GM11168 (cell line): ENCODE measurements at regions not wholly inside any gene's neighbourhood (a gene's known extent, or its start where the extent isn't known, plus 50 kb on each side); places are given as distances from the start of the nearest gene placed in this dataset.

Experiments used
- in situ Hi-C: fragments of 300-500 bp; cut with MboI; formaldehyde crosslinking; loops from one replicate; pipeline ENCODE4 v1.12.0; 2022; ENCODE audit warnings: low sequenced_read_pairs; ENCODE audit not compliant: unreplicated experiment

DNA sequence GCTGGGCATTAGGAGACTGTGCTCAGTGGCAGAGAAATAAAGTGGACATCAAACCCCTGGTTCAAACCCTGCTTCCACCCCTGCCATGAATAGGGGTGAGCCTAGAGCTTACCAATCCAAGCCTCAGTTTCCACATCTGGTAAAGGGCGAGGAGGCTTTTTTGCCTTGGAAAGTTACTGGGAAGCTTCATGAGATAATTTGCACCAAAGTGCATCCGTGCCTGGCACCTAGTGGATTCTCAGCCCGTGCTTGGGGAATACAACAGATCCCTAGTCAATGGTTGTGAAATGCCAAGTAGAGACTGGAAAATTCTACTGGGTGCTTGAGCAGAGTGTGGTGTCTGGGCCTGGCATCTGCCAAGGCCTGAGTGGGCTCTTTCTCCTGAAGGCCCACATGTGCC, 158.7 kb upstream of the ZMIZ1 start:
- in situ Hi-C loops, result no loop called here

GRCh38 chr10:78910476-78910875, 158.3 kb upstream of the ZMIZ1 start:
- in situ Hi-C loops, result no loop called here

DNA sequence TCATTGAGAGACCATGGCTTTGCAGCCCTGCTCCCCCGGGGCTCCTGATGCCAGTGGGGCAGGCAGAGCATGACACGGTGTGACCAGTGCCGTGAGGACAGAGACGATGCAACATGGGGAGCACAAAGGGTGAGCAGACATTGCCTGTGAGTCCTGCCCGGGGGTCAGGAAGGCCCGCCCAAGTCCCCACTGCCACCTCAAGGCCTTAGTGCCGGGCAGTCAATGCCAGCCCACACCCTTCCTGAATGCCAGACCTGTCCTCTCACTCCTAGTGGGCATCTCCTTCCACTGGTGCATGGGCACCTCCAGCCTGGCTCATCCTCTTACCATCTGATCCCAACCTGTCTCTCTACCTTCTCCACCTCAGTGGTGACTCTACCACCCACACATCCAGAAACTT, 157.9 kb upstream of the ZMIZ1 start:
- in situ Hi-C loops, result no loop called here

DNA sequence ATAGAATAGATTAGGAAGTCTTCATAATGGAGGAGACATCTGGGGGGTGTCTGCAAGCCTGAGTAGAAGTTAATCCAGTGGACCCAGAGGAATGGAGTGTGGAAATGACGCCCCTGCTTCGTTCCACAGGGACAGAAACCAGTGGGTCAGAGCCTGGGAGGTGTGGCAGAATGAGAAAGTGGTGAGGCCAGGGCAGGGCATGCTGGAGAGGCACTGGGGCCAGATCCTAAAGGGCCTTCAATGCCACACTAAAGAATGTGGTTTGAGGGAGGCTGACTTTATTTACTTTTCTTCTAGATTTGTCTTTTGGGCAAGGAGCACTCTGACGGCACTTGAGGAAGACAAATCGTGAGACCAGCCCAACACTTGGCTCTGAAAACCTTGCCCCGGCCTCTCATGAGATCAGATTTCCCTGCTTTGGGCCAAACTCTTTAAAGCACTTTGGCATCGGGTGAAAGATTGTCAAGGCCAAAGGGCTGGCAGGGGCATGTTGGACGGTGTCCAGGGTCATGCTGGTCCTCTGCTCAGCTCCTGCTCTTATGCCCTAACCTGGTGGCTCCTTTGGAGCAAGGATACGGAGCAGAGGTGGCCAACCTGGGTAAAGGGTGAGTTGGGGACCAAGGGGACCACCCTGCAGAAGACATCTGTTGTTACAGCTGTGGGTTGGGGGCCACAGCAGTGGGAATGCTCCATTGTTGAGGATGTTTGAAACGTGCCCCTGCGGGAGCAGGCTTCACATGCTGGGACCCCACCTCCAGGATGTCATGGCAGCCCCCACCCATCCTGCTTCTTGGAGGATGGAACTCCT, 157.0 kb upstream of the ZMIZ1 start:
- in situ Hi-C loops, result no loop called here

DNA sequence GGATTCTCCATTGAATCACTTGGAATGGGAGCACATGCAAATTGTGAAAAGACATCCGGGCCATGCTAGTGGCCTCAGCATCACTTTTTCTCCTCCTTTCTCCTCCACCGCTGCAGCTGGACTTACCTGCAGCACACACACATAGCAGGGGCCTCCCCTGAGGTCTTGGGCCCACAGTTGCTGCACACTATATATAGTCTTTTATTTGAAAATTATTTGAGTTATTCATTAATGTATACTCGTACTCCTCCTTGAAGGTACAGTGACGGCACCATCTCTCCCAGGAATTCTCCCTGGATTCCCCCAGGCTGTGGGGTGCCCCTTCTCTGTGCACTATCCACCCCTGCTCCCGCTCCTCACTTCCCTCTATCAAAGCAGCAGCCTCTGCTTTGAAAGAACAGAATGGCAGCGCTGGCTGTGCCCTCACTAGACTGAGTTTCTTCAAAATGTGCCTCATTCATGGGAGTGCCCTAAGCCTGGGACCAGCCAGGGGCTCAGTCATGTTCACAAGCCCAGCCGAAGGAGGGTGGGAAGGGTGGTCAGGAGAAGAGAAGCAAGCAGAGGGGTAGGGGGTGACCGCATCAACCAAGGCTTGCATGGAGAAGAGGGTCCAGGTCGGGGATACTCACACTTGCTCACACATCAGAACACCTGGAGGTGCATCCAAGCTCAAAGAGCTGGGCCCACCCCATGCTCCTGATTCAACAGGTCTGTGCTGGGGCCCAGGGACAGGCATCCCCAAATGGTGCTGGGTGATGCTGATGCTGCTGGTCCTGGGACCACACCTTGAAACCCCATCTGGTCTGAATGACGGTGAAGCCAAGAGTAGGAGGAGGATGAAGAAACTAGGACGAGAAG, 156.2 kb upstream of the ZMIZ1 start:
- in situ Hi-C loops, result no loop called here

DNA sequence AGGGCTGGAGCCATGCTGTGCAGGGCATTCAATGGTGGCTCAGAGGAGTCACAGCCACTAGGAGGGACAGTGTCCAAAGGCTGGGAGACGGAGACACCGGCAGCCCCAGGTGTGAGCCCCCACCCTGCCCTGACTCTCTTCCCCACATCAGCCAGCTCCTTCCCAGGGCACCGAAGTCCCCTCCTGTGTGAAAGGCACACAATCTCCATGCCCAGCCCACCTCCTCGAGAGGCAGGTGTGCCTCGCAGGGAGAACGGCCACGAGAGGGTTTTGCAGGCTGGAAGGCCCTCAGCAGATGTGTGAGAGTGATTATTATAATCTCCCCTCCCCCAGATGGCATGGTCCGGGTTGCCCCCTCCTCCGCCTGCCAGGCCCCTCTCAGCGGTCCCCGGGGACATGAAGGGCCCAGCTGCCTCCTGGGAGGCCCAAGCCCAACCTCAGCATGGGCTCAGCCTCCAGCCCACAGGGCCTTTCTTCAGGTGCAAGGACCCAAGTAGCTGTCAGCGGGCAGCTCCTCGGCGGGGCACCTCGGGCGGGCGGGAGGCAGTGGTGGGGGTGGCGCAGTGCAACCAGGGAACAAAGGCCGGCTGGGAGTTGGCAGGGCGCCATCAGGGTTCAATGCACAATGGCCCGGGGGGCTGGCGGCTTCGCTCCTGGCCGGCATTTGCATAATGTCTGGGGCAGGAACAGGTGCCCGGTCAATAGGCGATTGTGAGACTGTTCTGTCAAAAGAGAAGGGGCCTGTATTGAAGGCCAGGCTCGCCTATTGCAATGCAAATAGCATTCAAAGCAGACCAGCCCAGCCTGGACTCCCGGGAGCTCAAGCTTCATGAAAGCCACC, 155.3 kb upstream of the ZMIZ1 start:
- in situ Hi-C loops, result no loop called here

GRCh38 chr10:78914060-78914378, 154.7 kb upstream of the ZMIZ1 start:
- in situ Hi-C loops, result no loop called here

- in situ Hi-C loops, result no loop called here
Measured at GRCh38 chr10:78914502-78915189, 154.1 kb upstream of the ZMIZ1 start.

DNA sequence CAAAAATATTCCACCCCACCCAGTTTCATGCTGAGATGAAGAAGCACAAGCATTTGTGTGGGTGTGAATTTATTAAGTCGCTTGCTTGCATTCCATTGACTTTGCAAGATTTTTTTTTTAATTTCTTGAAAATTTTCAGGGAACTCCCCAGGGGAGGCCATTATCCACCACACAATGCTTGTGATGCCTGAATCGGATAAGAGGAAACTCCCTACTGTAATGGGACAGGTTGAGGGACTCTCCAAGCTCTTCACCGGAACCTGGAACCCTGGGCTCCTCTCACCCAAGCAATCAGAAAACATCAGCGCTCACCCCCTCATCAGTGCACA, 153.6 kb upstream of the ZMIZ1 start:
- in situ Hi-C loops, result no loop called here

DNA sequence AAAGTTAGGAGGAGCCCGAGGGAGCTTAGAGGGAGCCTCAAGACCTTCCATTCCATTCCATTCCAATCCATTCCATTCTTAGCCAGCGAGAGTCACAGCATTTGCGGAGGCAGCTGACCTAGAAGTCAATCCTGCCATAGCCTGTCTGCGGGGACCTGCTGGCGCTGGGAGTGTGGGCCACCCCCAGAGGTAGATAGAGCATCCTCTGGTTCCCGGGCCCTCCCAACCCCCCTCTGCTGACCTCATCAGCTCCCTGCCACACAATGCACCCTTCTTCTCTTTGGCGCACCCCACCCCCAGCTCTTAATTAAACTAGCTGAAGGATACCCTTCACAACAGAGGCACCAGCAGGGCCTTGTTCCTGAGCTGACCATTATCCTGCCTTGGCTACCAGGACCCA, 152.5 kb upstream of the ZMIZ1 start:
- in situ Hi-C loops, result no loop called here

- in situ Hi-C loops, result no loop called here
Measured at GRCh38 chr10:78919181-78919966, 149.4 kb upstream of the ZMIZ1 start.

DNA sequence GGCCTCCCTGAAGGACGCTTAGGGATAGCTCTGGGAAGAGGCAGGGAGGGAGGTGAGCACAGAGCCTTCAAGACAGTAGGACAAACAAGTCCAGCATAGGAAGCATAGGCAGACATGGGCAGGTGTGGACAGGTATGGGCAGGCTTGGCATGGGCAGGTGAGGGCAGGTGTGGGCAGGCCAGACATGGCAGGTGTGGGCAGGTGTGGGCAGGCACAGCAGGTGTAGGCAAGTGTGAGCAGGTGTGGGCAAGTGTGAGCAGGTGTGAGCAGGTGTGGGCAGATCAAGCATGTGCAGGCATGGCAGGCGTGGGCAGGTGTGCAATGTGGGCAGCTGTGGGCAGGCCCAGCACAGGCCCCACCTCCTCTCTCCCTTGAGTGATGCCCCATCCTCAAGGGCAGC, 148.8 kb upstream of the ZMIZ1 start:
- in situ Hi-C loops, result no loop called here

GRCh38 chr10:78921895-78922294, 146.9 kb upstream of the ZMIZ1 start:
- in situ Hi-C loops, result no loop called here

- in situ Hi-C loops, result no loop called here
Measured at GRCh38 chr10:78923647-78924318, 145.0 kb upstream of the ZMIZ1 start.

- in situ Hi-C loops, result no loop called here
Measured at GRCh38 chr10:78924319-78925003, 144.3 kb upstream of the ZMIZ1 start.

DNA sequence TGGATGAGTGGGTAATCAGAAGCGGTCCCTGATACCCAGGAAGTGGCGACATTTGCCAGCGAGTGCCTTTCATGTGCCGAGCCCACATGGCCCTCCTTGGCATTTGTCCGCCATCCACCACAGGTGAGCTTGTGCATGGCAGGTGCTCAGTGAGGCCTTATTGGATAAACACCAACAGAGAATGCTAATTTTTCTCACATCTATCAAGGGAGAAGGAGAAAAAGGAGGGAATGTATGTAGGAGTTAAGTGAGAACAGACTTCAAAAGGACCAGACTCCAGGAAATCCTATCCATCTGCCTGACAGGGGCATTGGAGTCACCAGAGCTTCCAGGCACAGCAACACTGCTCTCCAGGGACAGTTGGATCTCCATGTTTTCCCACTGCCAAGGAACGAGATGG, 143.5 kb upstream of the ZMIZ1 start:
- in situ Hi-C loops, result no loop called here

GRCh38 chr10:78925800-78926319, 142.9 kb upstream of the ZMIZ1 start:
- in situ Hi-C loops, result no loop called here

GRCh38 chr10:78927257-78927995, 141.3 kb upstream of the ZMIZ1 start:
- in situ Hi-C loops, result no loop called here
